Medulla oblongata (tissue), 1 donor: ENCODE measurements at regions not wholly inside any gene's neighbourhood (a gene's known extent, or its start where the extent isn't known, plus 50 kb on each side); places are given as distances from the start of the nearest gene placed in this dataset.
"Not testable (repeated sequence)": the region's sequence is repeated elsewhere in the genome, so short reads cannot be mapped to it uniquely, and the experiment has no call there.

Experiments
- DNase-seq: peaks from one replicate; pipeline ENCODE4 v3.0.0-alpha.2; 2015; ENCODE audit errors: extremely low spot score

DNA sequence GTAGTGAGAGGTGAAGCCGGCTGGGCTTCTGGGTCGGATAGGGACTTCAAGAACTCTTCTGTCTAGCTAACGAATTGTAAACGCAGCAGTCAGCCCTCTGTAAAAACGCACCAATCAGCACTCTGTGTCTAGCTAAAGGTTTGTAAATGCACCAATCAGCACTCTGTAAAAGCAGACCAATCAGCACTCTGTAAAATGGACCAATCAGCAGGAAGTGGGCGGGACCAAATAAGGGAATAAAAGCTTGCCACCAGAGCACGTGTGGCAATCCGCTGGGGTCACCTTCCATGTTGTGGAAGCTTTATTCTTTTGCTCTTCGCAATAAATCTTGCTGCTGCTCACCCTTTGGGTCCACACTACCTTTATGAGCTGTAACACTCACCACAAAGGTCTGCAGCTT, 267.9 kb downstream of the INHBA start:
- DNase-seq, result not testable (repeated sequence)

DNA sequence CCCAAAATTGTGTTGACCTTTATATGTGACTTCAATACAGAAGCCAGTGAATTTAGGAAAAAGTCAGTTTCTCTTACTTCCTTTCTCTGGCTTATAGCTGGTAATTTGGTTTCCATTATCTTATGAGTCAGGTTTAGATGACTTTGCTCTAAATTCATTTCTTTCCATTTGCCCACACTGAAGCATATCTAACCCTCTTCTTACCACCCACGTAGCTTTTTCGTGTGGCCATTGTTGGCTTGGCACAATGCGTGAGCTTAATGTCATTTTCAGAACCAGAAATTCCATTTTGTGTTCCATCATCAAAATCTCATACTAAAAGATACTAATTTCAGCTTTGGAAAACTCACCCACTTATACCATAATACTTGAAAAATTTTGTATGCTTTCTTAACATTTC, 271.2 kb downstream of the INHBA start:
- DNase-seq, result no peak

DNA sequence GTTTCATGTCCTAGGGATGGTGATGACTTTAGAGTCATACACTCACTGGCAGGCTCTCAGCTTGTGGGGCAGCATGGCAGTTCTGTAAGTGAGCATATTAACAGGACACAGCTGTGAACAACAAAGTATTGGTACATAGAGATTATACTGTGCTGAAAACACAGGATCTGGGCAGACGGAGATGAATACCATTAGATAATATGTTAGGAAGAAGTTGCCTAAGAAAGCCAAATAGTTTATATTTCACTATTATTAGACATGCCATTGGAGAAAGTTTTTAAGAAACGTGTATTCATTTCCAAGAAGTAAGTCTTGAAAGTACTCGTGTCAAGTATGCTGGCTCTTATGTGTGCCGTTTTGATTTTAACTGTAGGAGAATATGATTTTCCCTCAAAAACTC, 274.5 kb downstream of the INHBA start:
- no peak for DNase-seq

GRCh38 chr7:41425926-41426325, 277.0 kb downstream of the INHBA start:
- DNase-seq, result no peak

GRCh38 chr7:41421056-41421455, 281.8 kb downstream of the INHBA start:
- no peak for DNase-seq

DNA sequence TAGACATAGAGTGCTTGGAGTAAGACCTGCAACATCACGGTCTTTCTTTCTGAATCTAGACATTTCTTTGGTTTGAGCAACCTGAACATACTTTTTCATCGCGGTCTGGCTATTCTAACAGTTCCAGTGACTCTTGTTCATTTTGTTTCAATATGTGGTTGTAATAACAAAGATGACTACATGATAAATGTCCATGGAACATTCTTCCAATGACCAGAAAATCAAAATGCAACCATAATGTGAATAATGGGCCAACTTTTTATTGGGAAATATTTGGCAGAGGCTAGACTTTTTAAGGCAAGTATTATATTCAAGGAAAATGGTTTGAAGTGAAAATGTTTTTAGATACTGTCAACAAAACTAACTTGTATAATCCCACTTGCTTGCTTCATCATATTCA, 282.5 kb downstream of the INHBA start:
- no peak for DNase-seq

GRCh38 chr7:41418337-41418736, 284.6 kb downstream of the INHBA start:
- DNase-seq, result no peak

DNA sequence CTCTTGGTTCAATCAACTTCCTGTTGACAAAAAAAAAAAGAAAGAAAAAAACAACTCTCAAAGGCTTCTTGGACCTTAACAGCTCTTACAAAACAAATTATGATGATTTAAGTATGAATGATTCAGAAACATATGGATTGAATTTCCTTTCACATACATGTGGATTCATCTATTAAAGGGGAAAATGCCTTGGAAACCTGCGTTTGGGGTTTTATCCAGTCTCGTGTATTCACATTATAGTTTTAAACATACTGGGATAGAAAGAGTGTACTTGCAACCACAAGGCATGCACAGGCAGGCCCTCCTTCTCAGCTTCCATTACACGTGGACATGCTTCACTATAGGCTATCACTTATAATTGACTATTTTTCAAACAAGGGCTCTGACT, 286.7 kb downstream of the INHBA start:
- DNase-seq, result no peak

DNA sequence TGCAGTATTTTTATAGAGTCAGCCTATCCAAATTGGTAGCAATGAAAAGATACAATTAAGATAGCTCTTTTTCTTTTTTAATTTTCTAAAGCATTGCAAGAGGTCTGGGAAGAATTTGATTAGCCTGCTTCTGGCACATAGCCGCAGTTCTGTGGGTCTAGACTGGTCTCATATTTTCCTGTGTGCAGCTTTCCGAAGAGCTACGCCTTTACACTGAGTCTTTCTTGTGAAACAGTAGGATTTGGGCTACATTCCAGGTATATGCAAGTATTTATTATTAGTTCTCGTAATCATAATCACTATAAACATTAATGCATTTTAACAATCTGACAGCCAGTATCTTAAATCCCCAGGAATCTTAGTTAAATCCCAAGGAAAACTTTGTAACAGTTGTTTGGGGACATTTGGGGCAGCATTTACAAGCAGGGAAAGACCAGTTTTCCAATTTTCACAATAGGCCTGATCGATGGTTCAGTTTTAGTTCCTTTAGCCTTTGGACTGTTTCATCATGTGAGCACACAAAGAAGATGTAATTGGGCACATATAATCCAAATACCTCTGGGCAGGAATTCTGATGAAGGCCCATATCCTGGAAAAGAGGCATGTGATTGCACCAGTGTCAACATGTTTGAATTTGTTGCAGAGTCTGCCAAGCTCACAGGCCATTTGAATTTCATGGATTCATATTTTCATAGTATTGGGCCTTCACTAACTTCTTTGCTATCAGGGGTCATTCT, 287.3 kb downstream of the INHBA start:
- DNase-seq, result no peak

- no peak for DNase-seq
These were observed 287.8 kb downstream of the INHBA start for GRCh38 chr7:41415051-41415450.

DNA sequence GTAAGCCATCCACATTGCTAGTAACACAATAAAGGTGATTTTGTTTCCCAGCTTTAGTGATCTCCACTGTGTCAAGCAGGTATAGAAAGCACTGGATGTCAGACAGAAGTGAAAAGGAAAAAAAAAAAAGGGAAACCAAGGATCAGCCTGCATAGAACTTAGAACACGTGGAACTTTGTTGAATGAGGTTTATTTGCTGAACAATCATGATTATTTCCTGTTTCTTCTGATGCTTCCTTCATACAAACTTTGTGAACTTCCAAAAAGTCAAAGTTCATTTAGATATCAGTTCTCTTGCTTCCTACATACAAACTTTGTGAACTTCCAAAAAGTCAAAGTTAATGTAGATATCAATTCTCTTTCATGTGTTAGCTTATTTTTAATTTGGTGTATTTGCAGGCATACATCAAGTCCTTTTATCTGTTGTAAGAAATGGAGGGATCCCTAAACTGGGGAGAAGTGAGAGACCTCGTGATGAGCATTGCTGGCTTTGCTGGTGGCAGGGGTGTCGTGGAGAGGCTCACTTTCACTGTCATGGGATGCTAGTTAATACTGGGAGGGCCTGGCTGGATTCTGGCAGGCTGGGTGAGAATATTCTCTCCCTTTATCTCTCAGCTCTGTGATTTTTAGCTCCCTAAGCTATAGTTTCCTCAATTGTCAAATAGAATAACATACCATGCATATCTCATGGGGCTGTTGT, 298.4 kb downstream of the INHBA start:
- no peak for DNase-seq

- no peak for DNase-seq
These were observed 299.6 kb downstream of the INHBA start for GRCh38 chr7:41403291-41403690.

GRCh38 chr7:41401833-41402232, 301.1 kb downstream of the INHBA start:
- DNase-seq, result no peak

GRCh38 chr7:41399171-41399570, 303.7 kb downstream of the INHBA start:
- DNase-seq, result no peak

DNA sequence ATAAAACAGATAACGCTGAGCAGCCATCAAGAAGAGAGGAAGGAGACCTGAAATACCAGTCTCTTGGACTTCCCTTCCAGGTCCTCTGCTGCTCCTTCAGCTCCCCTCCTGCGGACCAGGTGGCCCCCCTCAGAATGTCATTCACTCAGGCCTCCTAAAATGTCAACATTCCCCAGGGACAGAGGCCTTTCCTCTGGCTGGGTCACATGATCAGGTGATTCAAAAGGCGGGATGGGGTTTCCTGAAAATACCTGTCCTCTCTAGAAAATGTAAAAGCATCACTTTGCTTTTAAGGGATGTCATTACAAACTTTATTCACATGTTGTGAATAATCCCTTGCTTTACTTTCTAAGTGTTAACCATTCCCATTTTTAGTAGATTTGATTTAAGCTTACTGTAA, 311.1 kb downstream of the INHBA start:
- DNase-seq, result no peak

DNA sequence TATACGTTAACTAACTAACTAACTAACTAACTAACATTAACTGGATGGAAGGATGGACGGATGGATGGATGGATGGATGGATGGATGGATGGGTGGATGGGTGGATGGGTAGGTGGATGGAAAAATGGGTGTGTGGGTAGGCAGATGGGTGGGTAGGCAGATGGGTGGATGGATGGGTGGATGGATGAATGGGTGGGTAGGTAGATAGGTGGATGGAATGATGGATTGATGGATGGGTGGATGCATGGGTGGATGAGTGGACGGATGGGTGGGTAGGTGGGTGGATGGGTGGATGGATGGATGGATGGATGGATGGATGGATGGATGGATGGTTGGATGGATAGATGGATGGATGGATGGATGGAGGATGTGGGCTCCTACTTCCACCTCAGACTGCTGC, 314.0 kb downstream of the INHBA start:
- not testable (repeated sequence) for DNase-seq

DNA sequence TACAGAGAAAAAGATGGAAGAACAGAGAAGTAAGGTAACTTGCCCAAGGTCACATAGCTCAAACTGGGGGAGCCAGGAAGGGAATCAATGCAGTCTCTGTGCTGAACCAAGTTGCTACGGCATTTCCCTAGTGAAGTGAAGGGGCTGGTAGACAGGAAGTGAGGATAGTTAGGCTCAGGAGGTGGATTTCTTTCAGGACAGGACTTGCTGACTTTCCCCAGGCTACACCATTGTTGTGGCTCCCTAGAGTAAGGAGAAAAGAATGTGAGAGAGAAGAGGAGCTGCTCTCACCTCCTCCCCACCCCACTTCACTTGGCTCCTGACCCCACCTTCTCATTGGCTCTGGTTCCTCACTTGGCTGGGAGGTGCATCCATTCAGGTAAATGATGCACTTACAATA, 316.9 kb downstream of the INHBA start:
- DNase-seq, result no peak

DNA sequence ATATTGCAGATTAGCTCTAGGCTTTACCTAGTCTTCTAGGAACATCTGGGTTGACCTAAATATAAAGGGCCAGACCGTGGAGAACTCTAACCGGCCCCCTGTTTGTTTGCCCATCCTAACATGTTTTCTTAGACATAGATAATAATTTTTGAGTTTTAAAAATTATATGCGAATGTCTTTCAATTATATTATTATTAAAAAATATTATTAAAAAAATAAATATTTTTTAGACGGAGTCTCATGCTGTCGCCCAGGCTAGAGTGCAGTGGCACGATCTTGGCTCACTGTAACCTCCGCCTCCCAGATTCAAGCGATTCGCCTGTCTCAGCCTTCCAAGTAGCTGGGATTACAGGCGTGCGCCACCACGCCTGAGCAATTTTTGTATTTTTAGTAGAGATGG, 318.5 kb downstream of the INHBA start:
- no peak for DNase-seq

- DNase-seq, result no peak
These were observed 319.3 kb downstream of the INHBA start for GRCh38 chr7:41383596-41383995.

GRCh38 chr7:41378156-41378555, 324.7 kb downstream of the INHBA start:
- DNase-seq, result no peak

GRCh38 chr7:41375582-41375981, 327.3 kb downstream of the INHBA start:
- DNase-seq, result no peak

DNA sequence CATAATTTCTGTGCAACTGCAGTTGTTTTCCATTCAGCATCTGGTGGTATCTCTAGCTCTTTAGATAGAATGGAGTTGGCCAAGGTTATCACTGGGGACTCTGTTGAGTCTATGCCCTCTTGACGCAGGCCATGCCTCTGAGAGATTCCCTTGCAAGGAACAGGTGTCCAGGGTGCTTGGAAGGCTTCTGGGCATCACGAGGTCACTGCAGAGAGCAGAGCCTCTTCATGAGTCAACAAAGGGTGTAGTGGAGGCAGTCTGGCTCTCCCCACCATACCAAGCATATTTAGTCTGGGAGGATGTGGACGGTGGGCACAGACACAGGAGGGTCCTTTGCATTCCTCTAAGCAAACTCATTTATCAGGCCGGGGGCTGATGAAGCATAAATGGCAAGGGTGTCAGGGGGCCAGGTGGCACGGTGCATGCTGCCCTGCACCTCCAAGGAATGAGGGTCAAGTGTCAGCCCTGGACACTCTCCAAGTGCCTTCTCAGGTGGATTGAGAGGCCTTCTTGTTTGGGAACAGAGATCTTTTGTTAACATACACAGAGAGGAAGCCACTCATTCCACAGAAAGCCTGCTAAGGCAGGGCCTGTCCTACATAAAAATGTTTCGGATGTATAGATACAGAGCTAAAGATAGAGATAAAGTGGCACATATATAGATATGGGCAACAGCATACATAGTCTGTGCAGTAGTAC, 328.6 kb downstream of the INHBA start:
- DNase-seq, result no peak
